Body of pancreas (tissue), 4 donors: ENCODE measurements at regions not wholly inside any gene's neighbourhood (a gene's known extent, or its start where the extent isn't known, plus 50 kb on each side); places are given as distances from the start of the nearest gene placed in this dataset.

Source experiments
- POLR2A ChIP-seq, 3 donors: fragments of 450-650 bp; IDR thresholded peaks; one replicate each; pipeline ENCODE4 v1.6.1; 2016; ENCODE audit warnings: antibody characterized with exemption in 3 of 3, mild to moderate bottlenecking in 2 of 3
- TF ChIP-seq, protein P1 (sequence below), 7 experiments: fragments of 450-650 bp in 4 of 7; fragments of 200-600 bp in 3 of 7; sonication (generic) in 3 of 7; IDR thresholded peaks; one replicate each; pipeline ENCODE4 v1.5.1; 2016 to 2019; ENCODE audit warnings: antibody characterized with exemption in 7 of 7

DNA sequence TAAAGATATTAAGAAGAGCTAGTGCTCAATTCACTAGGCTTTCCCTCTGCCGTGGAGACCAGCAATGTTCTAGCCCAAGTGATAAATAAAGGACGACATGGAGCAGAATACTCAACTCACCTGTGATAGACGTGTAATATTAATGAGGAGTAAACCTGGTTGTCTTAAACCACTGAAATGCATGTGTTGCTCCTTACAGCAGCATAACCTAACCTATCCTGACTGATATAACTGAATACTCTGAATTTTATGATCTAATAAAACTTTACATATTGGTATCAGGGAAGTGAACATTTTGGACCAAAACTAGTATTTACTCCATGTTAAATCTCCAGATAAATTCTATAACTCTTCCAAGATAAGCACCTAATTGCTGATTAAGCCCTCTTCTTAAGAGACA, 531.0 kb downstream of the METTL4 start:
- no peak for TF ChIP-seq POLR2A (IDR thresholded peaks at IDR 0.05)
- TF ChIP-seq, protein P1, sequence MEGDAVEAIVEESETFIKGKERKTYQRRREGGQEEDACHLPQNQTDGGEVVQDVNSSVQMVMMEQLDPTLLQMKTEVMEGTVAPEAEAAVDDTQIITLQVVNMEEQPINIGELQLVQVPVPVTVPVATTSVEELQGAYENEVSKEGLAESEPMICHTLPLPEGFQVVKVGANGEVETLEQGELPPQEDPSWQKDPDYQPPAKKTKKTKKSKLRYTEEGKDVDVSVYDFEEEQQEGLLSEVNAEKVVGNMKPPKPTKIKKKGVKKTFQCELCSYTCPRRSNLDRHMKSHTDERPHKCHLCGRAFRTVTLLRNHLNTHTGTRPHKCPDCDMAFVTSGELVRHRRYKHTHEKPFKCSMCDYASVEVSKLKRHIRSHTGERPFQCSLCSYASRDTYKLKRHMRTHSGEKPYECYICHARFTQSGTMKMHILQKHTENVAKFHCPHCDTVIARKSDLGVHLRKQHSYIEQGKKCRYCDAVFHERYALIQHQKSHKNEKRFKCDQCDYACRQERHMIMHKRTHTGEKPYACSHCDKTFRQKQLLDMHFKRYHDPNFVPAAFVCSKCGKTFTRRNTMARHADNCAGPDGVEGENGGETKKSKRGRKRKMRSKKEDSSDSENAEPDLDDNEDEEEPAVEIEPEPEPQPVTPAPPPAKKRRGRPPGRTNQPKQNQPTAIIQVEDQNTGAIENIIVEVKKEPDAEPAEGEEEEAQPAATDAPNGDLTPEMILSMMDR (IDR thresholded peaks at IDR 0.05), result no peak
